GM18519 (cell line): ENCODE measurements at regions not wholly inside any gene's neighbourhood (a gene's known extent, or its start where the extent isn't known, plus 50 kb on each side); places are given as distances from the start of the nearest gene placed in this dataset.
"Not testable (repeated sequence)": the region's sequence is repeated elsewhere in the genome, so short reads cannot be mapped to it uniquely, and the experiment has no call there.

Source experiments
- ATAC-seq: cut with Tn5 transposase; IDR thresholded peaks from one replicate; pipeline ENCODE4 v1.9.1; 2021; ENCODE audit warnings: mild to moderate bottlenecking, moderate library complexity; ENCODE audit not compliant: unreplicated experiment, low FRiP score

DNA sequence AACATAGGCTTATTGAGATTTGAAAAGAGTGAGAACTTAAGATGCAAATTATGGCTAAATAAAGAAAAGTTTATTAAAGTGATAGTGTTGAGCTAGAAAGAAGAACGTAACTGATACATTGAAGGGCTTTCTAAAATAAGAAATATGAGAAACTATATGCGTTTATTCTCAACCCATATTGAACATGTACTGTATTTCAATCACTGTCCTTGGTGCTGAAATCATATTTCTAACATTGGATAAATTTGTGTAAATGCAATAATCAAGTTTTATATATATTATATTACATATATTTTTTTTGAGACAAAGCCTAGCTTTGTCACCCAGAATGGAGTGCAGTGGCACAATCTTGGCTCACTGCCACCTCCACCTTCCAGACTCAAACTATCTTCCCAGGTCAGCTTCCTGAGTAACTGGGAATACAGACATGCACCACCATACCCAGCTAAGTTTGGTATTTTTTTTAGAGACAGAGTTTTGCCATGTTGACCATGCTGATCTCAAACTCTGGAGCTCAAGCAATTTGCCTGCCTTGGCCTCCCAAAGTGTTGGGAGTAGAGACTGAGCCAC lies 1065.8 kb downstream of the REEP3 start:
- ATAC-seq: no peak

DNA sequence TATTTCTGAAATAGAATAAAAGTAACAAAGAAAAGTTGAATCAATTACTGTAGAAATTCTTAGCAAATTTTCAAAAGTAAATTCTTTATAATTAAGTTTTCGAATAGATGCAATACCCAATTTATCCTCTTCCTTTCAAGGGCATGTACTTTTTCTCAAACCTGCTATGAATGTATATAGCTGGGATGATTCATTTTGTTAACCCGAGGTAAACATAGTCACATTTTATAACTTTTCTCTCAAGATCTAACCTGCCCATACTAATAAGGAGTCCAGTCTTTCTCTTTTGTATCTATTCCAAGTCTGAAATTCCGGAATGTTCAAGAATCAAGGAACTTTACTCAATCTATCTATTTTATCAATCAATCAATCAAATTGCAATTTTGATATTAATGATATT lies 1072.9 kb downstream of the REEP3 start:
- no peak for ATAC-seq

- no peak for ATAC-seq
Observed at GRCh38 chr10:64598600-64598999, 1077.4 kb downstream of the REEP3 start.

GRCh38 chr10:64601298-64601697 lies 1080.1 kb downstream of the REEP3 start:
- no peak for ATAC-seq

DNA sequence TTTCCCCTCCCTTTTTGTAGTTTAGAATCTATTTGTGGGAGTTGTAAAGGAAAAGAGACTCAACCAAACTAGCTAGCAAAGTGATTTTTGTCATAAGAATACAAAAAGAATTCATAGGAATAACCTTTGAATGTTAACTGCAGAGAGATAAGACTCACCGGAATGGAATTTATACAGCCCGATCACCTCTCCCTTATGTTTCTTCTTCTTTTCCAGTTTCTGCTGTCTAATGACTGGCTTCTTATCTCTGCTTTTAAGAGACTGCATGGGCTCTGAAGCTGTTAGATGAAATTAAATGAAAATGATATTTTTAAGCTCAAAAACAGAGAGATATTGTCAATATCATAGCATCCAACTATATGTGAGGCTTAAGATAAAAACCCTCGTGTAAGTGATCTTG lies 1095.9 kb downstream of the REEP3 start:
- no peak for ATAC-seq

DNA sequence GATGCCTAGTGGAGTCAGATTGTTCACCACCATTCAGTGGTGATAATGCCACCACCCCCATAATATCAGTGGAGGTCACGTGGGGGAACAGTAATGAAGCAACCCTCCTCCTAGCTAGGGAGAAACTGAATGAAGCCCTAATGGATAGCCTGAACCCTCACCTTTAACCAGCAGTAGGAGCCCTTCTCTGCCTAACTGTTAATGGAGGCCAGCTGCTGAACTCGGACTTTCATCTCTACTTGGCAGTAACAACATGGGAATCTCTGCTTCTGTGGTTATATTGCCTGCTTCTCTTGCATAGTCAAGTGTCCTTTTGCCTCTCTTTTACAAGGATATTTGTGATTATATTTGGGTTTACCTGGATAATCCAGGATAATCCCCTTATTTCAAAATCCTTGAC lies 1097.9 kb downstream of the REEP3 start:
- no peak for ATAC-seq

DNA sequence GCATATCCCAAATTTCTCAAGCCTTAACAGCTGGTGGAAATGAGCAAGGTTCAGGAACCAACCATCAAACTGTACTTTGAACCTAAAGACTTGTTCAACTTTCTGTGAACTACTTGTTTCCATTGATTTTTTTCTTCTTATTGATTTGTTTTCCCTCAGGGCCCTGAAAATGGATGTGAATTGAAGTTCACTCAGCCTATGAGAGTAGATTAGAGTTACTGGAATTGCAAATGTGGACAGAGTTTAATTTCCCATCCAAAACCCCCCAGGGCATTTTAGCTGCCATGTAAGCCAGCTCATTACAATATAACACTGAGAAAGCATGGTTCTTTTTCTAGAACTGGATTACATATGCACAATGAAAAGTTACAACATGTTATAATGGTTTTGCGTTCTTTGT lies 1105.7 kb downstream of the REEP3 start:
- ATAC-seq: no peak

GRCh38 chr10:64630534-64630933 lies 1109.3 kb downstream of the REEP3 start:
- ATAC-seq: no peak

DNA sequence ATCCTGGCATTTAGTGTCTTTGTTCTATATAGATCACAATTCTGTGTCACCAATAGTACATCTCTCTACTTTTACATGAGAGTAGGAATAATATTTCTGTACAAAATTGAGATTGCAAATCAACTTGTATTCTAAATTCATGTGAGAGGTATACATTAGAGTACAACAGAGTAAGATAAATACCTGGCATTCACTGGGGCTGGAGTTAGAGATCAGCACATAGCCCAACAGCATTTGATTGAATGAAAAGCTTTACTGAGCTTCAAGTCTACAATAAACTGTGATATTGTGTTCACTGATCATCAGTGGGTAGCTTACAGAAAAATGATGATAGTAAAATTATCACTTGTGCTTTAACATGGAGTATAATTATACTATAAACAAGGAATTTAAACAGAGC lies 1114.7 kb downstream of the REEP3 start:
- no peak for ATAC-seq

DNA sequence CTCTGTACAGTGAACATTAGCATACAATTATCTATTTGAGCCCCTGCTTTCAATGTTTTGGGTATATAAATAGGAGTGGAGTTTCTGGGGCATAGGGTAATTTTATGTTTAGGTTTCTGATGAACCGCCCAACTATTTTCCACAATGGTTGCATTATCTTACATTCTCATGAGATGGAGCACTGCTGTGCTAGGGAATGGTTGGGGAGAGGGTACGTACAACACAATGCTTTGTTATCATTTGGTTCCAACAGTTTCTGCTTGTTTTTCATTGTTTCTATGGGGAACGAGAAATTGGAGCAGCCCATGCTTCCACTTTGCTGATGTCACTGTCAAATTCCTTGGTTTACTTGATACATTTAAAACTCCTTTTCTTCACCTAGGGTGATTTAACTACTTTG lies 1115.3 kb downstream of the REEP3 start:
- ATAC-seq: no peak

- ATAC-seq: no peak
Observed at GRCh38 chr10:64637939-64638338, 1116.7 kb downstream of the REEP3 start.

GRCh38 chr10:64648915-64649314 lies 1127.7 kb downstream of the REEP3 start:
- no peak for ATAC-seq

DNA sequence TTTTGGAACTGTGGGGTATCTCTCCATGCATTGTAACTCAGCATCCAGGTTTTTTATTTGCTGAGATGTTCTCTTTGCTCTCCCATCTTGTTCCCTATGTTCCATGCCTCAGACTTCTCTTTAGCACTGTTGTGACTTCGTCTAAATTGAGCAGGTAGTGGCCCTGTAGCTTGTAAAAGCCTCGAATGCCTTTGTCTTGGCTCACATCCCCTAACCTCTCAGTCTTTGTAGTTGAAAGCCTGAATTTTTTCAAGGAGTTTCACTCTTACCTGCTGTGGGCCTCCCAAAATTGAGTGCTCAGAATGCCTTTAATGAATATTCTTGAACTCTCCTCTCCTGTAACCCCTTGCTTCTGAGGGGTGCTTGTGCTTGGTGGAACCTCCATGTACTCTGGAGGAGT lies 1137.3 kb downstream of the REEP3 start:
- no peak for ATAC-seq

GRCh38 chr10:64659311-64659710 lies 1138.1 kb downstream of the REEP3 start:
- no peak for ATAC-seq

DNA sequence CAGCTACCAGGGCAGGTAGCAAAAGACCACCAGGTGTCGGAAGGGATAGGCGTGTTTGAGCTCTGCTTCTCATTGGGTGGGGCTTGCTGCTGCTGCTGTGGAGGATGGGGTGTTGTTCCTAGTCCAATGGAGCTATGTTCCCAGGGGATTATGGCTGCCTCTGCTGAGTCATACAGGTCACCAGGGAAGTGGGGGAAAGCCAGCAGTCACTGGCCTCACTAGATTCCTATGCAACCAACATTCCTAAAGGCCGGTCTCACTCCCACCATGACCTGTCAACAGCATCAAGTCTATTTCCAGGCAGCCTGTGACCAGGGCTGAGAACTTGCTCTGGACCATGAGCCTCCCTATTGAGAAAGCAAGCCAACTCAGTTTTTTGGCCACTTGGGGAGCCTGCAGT lies 1160.8 kb downstream of the REEP3 start:
- ATAC-seq: no peak

- ATAC-seq: no peak
Observed at GRCh38 chr10:64690194-64690593, 1169.0 kb downstream of the REEP3 start.

GRCh38 chr10:64699244-64699643 lies 1178.0 kb downstream of the REEP3 start:
- no peak for ATAC-seq

DNA sequence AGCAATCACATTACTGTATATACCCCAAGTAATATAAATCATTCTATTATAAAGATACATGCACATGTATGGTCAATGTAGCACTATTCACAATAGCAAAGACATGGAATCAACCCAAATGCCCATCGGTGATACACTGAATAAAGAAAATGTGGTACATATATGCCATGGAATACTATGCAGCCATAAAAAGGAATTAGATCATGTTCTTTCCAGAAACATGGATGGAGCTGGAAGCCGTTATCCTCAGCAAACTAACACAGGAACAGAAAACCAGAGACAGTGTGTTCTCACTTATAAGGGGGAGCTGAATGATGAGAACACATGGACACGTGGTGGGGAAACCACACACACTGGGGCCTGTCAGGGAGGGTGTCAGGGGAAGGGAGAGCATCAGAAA lies 1180.9 kb downstream of the REEP3 start:
- not testable (repeated sequence) for ATAC-seq

DNA sequence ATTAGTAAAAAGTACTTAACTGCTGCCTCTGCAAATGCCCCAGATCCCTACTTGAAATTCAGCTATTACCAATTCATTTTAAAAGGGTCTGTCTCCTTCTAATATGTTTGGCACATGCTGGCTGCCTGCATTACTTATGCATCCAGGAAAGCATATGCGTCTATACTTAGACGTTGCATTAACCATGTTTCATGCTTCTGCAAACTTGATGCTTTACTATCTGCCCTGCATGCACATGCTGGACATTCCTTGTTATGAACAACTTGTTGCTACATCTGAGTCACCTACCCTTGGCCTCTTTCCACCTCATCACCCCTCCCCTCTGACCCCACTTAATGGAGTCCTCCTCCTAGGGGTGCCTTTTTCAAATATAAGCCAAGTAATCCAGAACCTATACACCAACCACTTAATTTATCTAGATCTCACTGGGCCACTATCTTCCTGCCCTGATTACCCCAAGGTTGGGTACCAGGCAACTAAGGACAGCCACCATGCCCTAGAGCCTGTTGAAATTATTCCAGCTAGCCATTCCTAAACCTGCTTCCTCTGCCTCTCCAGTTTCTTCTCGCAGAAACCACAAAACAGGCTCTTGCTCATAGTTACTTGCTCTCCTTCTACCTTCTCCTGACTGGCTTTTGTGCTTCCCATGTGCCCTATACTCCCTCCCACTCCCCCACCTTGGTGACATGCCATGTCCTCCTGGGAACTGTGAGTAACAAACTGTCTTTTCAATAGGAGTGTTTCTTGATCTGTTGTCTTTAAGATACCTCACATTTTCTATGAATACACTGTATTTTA lies 1187.9 kb downstream of the REEP3 start:
- no peak for ATAC-seq

DNA sequence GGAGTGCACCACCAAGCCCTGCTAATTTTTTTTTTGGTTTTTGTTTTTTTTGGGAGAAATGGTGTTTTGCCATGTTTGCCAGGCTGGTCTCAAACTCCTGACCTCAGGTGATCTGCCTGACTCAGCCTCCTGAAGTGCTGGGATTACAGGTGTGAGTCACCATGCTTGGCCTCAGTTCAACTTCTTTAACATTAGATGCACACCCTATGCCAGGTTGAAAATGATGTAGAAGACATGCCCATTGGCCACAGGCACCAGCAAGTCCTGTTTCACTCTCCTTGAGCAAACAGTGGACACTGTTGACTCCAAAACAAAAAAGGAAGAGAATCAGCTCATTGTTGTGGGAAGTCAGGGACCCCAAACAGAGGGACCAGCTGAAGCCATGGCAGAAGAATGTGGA lies 1205.3 kb downstream of the REEP3 start:
- no peak for ATAC-seq

DNA sequence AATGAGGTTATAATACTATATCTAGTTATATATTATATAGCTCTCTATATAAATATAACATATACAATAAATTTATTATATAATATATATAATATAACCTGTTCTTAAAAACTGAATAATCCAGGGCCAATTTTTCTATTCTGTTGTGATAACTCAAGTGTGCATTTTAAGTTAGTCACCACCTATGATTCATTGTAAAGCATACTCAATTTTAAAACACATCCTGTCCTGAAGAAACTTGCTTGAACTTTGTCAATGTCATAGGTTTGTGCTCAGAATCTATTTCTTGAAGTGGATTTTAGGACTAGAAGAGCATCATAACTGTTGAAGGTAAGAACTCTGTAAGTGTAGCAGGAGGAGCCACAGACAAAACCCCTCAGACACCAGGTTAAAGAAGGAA lies 1209.8 kb downstream of the REEP3 start:
- no peak for ATAC-seq

- no peak for ATAC-seq
Observed at GRCh38 chr10:64732372-64732957, 1211.3 kb downstream of the REEP3 start.
